A549 (cell line): ENCODE measurements at regions not wholly inside any gene's neighbourhood (a gene's known extent, or its start where the extent isn't known, plus 50 kb on each side); places are given as distances from the start of the nearest gene placed in this dataset.

Experiments used
- BHLHE40 ChIP-seq: IDR thresholded peaks from 2 replicates; pipeline ENCODE4 v1.6.1; 2012; ENCODE audit warnings: low read depth, low read length, inconsistent platforms
- MAZ ChIP-seq: fragments of 150-350 bp; IDR thresholded peaks from 2 replicates; pipeline ENCODE4 v1.6.1; 2014; ENCODE audit warnings: antibody characterized with exemption, low read depth, low read length, borderline replicate concordance
- MYC ChIP-seq: IDR thresholded peaks from 2 replicates; pipeline ENCODE4 v1.6.1; 2012; ENCODE audit warnings: mild to moderate bottlenecking, inconsistent platforms, low read length, improper control_type of control experiment, borderline replicate concordance
- NFE2L2 ChIP-seq: fragments of 150-350 bp; conservative IDR thresholded peaks from 2 replicates; pipeline ENCODE4 v1.6.1; 2014; ENCODE audit warnings: low read length
- POLR2A ChIP-seq: IDR thresholded peaks from 2 replicates; pipeline ENCODE4 v1.6.1; 2012; ENCODE audit warnings: mild to moderate bottlenecking, low read length
- RNF2 ChIP-seq: fragments of 200-600 bp; sonication (generic); IDR thresholded peaks from 2 replicates; pipeline ENCODE4 v1.6.1; 2016; ENCODE audit warnings: low read depth, mild to moderate bottlenecking, antibody characterized with exemption, moderate library complexity, borderline replicate concordance
- SMC3 ChIP-seq: fragments of >200 bp; sonication (Bioruptor Twin); formaldehyde crosslinking; IDR thresholded peaks from 3 replicates; pipeline ENCODE4 v1.6.1; 2018; ENCODE audit warnings: inconsistent platforms
- SREBF2 ChIP-seq: fragments of 450-650 bp; IDR thresholded peaks from 2 replicates; pipeline ENCODE4 v1.6.1; 2014; ENCODE audit warnings: mild to moderate bottlenecking, moderate library complexity
- TF ChIP-seq, protein P1 (sequence below): fragments of >200 bp; sonication (Bioruptor Twin); formaldehyde crosslinking; IDR thresholded peaks from 3 replicates; pipeline ENCODE4 v1.5.1; 2016
- TF ChIP-seq, protein P2 (sequence below): fragments of 450-650 bp; IDR thresholded peaks from 2 replicates; pipeline ENCODE4 v1.6.1; 2014; ENCODE audit warnings: antibody characterized with exemption
- TF ChIP-seq, protein P3 (sequence below): IDR thresholded peaks from 2 replicates; pipeline ENCODE4 v1.6.1; 2012

DNA sequence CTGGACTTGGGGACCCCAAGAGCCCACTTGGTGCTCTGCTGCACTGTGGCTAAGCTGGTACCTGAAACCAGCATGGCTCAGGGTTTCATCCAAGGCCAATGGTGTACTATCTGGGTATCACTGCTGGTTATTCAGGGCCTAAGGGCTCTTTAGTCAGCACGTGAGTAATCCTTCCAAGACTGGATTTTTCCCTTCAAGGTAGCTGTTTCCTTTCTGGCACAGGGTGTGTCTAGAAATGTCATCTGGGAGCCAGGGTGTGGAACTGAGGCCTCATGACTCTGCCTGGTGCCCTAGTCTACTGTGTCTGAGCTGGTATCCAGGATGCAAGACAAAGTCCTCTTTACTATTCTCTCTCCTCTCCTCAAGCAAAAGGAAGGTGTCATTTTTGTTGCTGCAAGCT lies 99.0 kb upstream of the QRFPR start:
- TF ChIP-seq, protein P1, sequence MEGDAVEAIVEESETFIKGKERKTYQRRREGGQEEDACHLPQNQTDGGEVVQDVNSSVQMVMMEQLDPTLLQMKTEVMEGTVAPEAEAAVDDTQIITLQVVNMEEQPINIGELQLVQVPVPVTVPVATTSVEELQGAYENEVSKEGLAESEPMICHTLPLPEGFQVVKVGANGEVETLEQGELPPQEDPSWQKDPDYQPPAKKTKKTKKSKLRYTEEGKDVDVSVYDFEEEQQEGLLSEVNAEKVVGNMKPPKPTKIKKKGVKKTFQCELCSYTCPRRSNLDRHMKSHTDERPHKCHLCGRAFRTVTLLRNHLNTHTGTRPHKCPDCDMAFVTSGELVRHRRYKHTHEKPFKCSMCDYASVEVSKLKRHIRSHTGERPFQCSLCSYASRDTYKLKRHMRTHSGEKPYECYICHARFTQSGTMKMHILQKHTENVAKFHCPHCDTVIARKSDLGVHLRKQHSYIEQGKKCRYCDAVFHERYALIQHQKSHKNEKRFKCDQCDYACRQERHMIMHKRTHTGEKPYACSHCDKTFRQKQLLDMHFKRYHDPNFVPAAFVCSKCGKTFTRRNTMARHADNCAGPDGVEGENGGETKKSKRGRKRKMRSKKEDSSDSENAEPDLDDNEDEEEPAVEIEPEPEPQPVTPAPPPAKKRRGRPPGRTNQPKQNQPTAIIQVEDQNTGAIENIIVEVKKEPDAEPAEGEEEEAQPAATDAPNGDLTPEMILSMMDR = no peak
- no peak for TF ChIP-seq BHLHE40
- TF ChIP-seq, protein P2, sequence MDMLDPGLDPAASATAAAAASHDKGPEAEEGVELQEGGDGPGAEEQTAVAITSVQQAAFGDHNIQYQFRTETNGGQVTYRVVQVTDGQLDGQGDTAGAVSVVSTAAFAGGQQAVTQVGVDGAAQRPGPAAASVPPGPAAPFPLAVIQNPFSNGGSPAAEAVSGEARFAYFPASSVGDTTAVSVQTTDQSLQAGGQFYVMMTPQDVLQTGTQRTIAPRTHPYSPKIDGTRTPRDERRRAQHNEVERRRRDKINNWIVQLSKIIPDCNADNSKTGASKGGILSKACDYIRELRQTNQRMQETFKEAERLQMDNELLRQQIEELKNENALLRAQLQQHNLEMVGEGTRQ = no peak
- no peak for TF ChIP-seq SREBF2
- TF ChIP-seq MAZ = no peak
- TF ChIP-seq POLR2A = no peak
- no peak for TF ChIP-seq MYC
- no peak for TF ChIP-seq SMC3
- TF ChIP-seq, protein P3, sequence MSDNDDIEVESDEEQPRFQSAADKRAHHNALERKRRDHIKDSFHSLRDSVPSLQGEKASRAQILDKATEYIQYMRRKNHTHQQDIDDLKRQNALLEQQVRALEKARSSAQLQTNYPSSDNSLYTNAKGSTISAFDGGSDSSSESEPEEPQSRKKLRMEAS = no peak
- no peak for TF ChIP-seq NFE2L2
- TF ChIP-seq RNF2 = no peak
